Vagina (tissue), 2 donors: ENCODE measurements at regions not wholly inside any gene's neighbourhood (a gene's known extent, or its start where the extent isn't known, plus 50 kb on each side); places are given as distances from the start of the nearest gene placed in this dataset.

Experiments
- DNase-seq, 2 donors: peaks; one replicate each; pipeline ENCODE4 v3.0.0-alpha.2; 2017; ENCODE audit errors: extremely low spot score in 2 of 2
- H3K27ac ChIP-seq: fragments of 200-600 bp; sonication (generic); one replicate; pipeline ENCODE4 v1.5.1; 2019
- H3K27me3 ChIP-seq: fragments of 200-600 bp; sonication (generic); one replicate; pipeline ENCODE4 v1.5.1; 2019
- H3K36me3 ChIP-seq, 2 donors: fragments of 200-600 bp; sonication (generic); one replicate each; pipeline ENCODE4 v1.5.1; 2017 to 2019
- H3K4me1 ChIP-seq: fragments of 200-600 bp; sonication (generic); one replicate; pipeline ENCODE4 v1.5.1; 2019
- H3K4me3 ChIP-seq, 2 donors: fragments of 200-600 bp; sonication (generic); 1 replicate in 1 of 2; 2 replicates in 1 of 2; pipeline ENCODE4 v1.5.1; 2016 to 2019
- H3K9me3 ChIP-seq: fragments of 200-600 bp; sonication (generic); one replicate; pipeline ENCODE4 v1.5.1; 2019
- POLR2A ChIP-seq, 2 donors: fragments of 450-650 bp; IDR thresholded peaks; one replicate each; pipeline ENCODE4 v1.6.1; 2017; ENCODE audit warnings: antibody characterized with exemption in 2 of 2, mild to moderate bottlenecking in 2 of 2, moderate library complexity in 2 of 2
- POLR2AphosphoS5 ChIP-seq, 2 donors: sonication (generic); formaldehyde crosslinking; IDR thresholded peaks; one replicate each; pipeline ENCODE4 v1.9.0; 2017; ENCODE audit warnings: antibody characterized with exemption in 2 of 2, mild to moderate bottlenecking in 2 of 2, low read depth in 1 of 2; ENCODE audit not compliant: insufficient read depth in 1 of 2
- intact Hi-C: fragments of 100-400 bp; cut with DNase I; formaldehyde crosslinking; loops from one replicate; pipeline ENCODE4 v1.15.1; 2023
- TF ChIP-seq, protein P1 (sequence below), 3 experiments: fragments of 450-650 bp in 2 of 3; fragments of 200-600 bp in 1 of 3; sonication (generic) in 1 of 3; IDR thresholded peaks; one replicate each; pipeline ENCODE4 v1.5.1; 2017 to 2019; ENCODE audit warnings: antibody characterized with exemption in 3 of 3, mild to moderate bottlenecking in 2 of 3, moderate library complexity in 2 of 3

DNA sequence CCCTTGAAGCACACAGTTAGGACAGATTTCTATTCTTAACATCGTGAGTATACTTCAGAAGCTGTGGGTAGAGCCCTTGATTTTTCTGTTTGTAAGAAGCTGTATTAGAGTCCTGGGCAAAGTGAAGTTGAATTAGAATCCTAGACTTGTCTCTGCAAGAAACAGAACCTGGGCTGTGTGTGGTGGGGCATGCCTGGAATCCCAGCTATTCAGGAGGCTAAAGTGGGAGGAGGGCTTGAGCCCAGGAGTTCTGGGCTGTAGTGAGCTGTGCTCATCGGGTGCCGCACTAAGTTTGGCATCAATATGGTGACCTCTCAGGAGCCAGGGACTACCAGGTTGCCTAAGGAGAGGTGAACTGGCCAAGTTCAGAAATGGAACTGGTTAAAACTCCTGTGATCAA is 183.4 kb downstream of the GNAI1 start:
- TF ChIP-seq POLR2AphosphoS5 (IDR thresholded peaks at IDR 0.05; ENCODE audit: insufficient read depth in 1 of 2, low read depth in 1 of 2) = no peak
- no peak for TF ChIP-seq POLR2A (IDR thresholded peaks at IDR 0.05)
- TF ChIP-seq, protein P1, sequence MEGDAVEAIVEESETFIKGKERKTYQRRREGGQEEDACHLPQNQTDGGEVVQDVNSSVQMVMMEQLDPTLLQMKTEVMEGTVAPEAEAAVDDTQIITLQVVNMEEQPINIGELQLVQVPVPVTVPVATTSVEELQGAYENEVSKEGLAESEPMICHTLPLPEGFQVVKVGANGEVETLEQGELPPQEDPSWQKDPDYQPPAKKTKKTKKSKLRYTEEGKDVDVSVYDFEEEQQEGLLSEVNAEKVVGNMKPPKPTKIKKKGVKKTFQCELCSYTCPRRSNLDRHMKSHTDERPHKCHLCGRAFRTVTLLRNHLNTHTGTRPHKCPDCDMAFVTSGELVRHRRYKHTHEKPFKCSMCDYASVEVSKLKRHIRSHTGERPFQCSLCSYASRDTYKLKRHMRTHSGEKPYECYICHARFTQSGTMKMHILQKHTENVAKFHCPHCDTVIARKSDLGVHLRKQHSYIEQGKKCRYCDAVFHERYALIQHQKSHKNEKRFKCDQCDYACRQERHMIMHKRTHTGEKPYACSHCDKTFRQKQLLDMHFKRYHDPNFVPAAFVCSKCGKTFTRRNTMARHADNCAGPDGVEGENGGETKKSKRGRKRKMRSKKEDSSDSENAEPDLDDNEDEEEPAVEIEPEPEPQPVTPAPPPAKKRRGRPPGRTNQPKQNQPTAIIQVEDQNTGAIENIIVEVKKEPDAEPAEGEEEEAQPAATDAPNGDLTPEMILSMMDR (IDR thresholded peaks at IDR 0.05) = no peak

DNA sequence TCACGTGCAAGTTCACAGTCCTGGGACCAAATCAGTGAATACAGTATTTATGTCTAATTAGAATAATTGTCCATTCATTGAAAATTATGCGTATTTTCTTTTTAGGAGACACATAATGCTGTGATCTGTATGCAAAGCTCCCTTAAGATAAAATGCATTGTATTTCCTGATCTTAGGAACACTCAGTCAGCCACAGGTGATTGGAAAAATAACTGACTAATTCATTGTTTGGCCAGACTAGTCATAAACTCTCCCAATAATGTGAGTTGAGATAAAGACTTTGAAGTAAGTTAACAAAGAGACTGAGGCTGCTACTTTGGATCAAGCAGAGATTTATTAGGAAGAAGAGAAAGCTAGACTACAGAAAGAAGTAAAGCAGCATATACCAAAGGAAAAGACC is 182.2 kb downstream of the GNAI1 start:
- Histone ChIP-seq H3K27me3 (no peaks in the 10 kb centered on the region), H3K36me3 (no peaks in the 10 kb centered on the region), H3K4me1 (no peaks in the 10 kb centered on the region), H3K9me3 (no peaks in the 10 kb centered on the region), H3K4me3 (no peak overlapping the region), H3K27ac (no peak overlapping the region)
- intact Hi-C loops = no loop called here
- TF ChIP-seq, protein P1 (IDR thresholded peaks at IDR 0.05) = no peak
- TF ChIP-seq POLR2AphosphoS5 (IDR thresholded peaks at IDR 0.05; ENCODE audit: insufficient read depth in 1 of 2, low read depth in 1 of 2) (no peak), POLR2A (IDR thresholded peaks at IDR 0.05) (no peak)
- no peak for DNase-seq

More for the DNA sequence above, 183.4 kb downstream of the GNAI1 start:
- no peaks in the 10 kb centered on the region for H3K9me3 ChIP-seq
- H3K36me3 ChIP-seq = no peaks in the 10 kb centered on the region
- intact Hi-C loops = no loop called here
- H3K27me3 ChIP-seq = no peaks in the 10 kb centered on the region
- H3K4me1 ChIP-seq = no peaks in the 10 kb centered on the region
- H3K27ac ChIP-seq = no peak overlapping the region
- no peak overlapping the region for H3K4me3 ChIP-seq
- DNase-seq = no peak

DNA sequence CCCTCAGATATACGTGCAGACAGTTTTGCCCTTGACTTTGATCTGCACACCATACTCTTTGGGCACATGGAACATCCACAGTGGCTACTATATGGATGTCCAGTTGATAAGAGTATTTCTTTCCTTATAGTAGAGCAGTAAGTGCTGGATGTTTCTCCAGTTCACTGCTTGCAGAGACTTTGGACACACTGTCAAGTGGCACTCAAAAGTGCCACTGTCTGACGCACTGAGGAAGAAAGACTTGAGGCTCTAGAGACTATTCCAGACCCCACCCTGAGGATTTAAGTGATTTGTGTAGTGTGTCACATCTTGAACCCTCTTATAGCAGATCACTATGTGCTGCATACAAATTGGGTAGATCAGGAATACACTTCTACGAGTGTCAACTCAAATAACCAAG is 179.1 kb downstream of the GNAI1 start:
- TF ChIP-seq POLR2A (IDR thresholded peaks at IDR 0.05) (no peak), POLR2AphosphoS5 (IDR thresholded peaks at IDR 0.05; ENCODE audit: insufficient read depth in 1 of 2, low read depth in 1 of 2) (no peak)
- TF ChIP-seq, protein P1 (IDR thresholded peaks at IDR 0.05) = no peak
- Histone ChIP-seq H3K27ac (no peak overlapping the region), H3K36me3 (no peaks in the 10 kb centered on the region), H3K9me3 (no peaks in the 10 kb centered on the region), H3K27me3 (no peaks in the 10 kb centered on the region), H3K4me3 (no peak overlapping the region), H3K4me1 (no peaks in the 10 kb centered on the region)
- no peak for DNase-seq
- intact Hi-C loops = no loop called here

DNA sequence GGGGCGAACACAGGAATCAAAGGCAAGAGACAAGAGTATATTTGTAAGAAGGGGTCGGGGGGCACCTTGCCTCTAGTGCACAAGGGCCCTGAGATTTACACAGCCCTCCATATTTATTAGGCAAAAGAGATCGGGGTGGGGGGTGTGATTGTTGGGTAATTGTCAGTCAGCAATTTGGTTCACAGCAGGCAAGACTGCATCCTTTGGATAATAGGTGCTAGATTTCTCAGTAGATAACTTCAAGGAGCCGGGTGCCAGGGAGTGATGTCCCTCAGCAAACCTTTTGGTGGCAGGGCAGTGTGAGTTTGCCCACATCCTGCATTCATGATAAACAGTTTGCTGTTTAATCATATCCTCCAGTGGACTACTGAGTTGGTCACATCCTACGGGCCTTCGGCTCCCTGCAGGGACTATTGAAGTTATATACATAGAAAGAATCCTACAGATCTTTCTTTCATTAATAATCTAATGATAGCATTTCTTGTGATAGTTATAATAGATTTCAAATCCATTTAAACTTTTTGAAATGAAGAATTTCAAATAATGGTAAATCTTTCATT is 178.5 kb downstream of the GNAI1 start:
- no peak for TF ChIP-seq POLR2AphosphoS5 (IDR thresholded peaks at IDR 0.05; ENCODE audit: insufficient read depth in 1 of 2, low read depth in 1 of 2)
- Histone ChIP-seq H3K9me3 (no peaks in the 10 kb centered on the region), H3K4me1 (no peaks in the 10 kb centered on the region), H3K4me3 (no peak overlapping the region), H3K27ac (no peak overlapping the region), H3K27me3 (no peaks in the 10 kb centered on the region), H3K36me3 (no peaks in the 10 kb centered on the region)
- no peak for DNase-seq
- intact Hi-C loops = no loop called here

DNA sequence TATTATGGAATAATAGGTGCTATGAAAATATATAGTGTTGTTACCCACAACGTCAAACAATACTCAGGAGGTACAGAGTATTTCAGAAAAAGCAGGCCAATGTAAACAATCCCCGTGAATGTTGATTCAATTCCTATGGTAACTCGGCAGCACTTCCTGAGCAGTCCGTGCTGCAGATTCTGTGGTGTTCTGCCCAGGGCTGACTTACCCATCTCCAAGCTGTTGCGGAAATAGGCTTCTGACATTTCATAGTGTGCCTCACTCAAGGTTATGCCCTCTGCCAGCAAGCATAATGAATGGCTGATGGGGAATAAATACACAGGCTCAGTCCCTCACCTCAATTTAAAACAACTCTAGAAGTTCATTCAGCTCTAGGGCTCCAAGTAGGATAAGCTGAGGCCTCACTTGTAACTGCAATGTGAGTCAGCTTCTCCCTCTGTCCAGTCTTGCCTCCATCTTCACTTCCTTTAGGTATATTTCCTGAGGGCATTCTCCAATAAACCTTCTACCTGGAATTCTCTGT is 177.6 kb downstream of the GNAI1 start:
- Histone ChIP-seq H3K27ac (no peak overlapping the region), H3K36me3 (no peaks in the 10 kb centered on the region), H3K9me3 (no peaks in the 10 kb centered on the region), H3K4me3 (no peak overlapping the region), H3K27me3 (no peaks in the 10 kb centered on the region), H3K4me1 (no peaks in the 10 kb centered on the region)
- TF ChIP-seq POLR2AphosphoS5 (IDR thresholded peaks at IDR 0.05; ENCODE audit: insufficient read depth in 1 of 2, low read depth in 1 of 2) (no peak), POLR2A (IDR thresholded peaks at IDR 0.05) (no peak)
- TF ChIP-seq, protein P1 (IDR thresholded peaks at IDR 0.05) = no peak
- intact Hi-C loops = no loop called here
- no peak for DNase-seq
